SK-N-SH (cell line): ENCODE measurements at regions not wholly inside any gene's neighbourhood (a gene's known extent, or its start where the extent isn't known, plus 50 kb on each side); places are given as distances from the start of the nearest gene placed in this dataset.

Experiments
- CTCF ChIA-PET: fragments of 300-600, 350-600 bp; formaldehyde crosslinking; extraction: SDS; loops from one replicate; lab custom pipeline; 2021; lab: Yijun Ruan, JAX
- POLR2A ChIA-PET: fragments of 350-600 bp; sonication (Branson Sonifier 250); formaldehyde crosslinking; extraction: SDS; loops from one replicate; lab custom pipeline; 2020; ENCODE audit warnings: antibody characterized with exemption, inconsistent platforms; lab: Yijun Ruan, JAX
- DNase-seq: peaks from one replicate; pipeline ENCODE4 v3.0.0; 2012
- H2AFZ ChIP-seq: fragments of 200-600 bp; sonication (generic); 2 replicates; pipeline ENCODE4 v1.8.1; 2016; ENCODE audit warnings: antibody characterized with exemption, mild to moderate bottlenecking, low read depth
- H3F3A ChIP-seq: fragments of 200-600 bp; sonication (generic); replicated peaks from 2 replicates; pipeline ENCODE3; 2016; ENCODE audit warnings: antibody characterized with exemption, mild to moderate bottlenecking; ENCODE audit not compliant: insufficient read depth
- H3K27ac ChIP-seq, 2 experiments: fragments of 200-500 bp in 1 of 2; fragments of 200-600 bp in 1 of 2; sonication (Bioruptor generic) in 1 of 2; sonication (generic), shearing (Covaris generic) in 1 of 2; 2 replicates each; pipeline versions ENCODE4 v1.5.1 to v1.6.1; 2014 to 2016; ENCODE audit warnings: low read depth in 2 of 2, inconsistent platforms in 1 of 2, low read length in 1 of 2, mild to moderate bottlenecking in 1 of 2, mixed read lengths in 1 of 2
- H3K27me3 ChIP-seq: fragments of 200-600 bp; sonication (generic), shearing (Covaris generic); 2 replicates; pipeline ENCODE4 v1.6.1; 2016; ENCODE audit warnings: mixed run types; ENCODE audit not compliant: insufficient read depth
- H3K36me3 ChIP-seq, 2 experiments: fragments of 200-500 bp in 1 of 2; fragments of 200-600 bp in 1 of 2; sonication (Bioruptor generic) in 1 of 2; sonication (generic) in 1 of 2; replicated peaks in 1 of 2; 2 replicates each; pipeline versions ENCODE3 to v1.5.1; 2014 to 2016; ENCODE audit warnings: low read length in 1 of 2, mild to moderate bottlenecking in 1 of 2; ENCODE audit not compliant: insufficient read depth in 2 of 2, control insufficient read depth in 1 of 2
- H3K4me1 ChIP-seq, 2 experiments: fragments of 200-500 bp in 1 of 2; fragments of 200-600 bp in 1 of 2; sonication (Bioruptor generic) in 1 of 2; sonication (generic), shearing (Covaris generic) in 1 of 2; 2 replicates each; pipeline versions ENCODE4 v1.5.1 to v1.6.1; 2014 to 2016; ENCODE audit warnings: low read depth in 1 of 2, low read length in 1 of 2, mixed run types in 1 of 2; ENCODE audit not compliant: insufficient read depth in 2 of 2, control insufficient read depth in 1 of 2
- H3K4me2 ChIP-seq: fragments of 200-600 bp; sonication (generic), shearing (Covaris generic); 2 replicates; pipeline ENCODE4 v1.6.1; 2017; ENCODE audit warnings: mixed run types
- H3K4me3 ChIP-seq, 2 experiments: fragments of 200-500 bp in 1 of 2; fragments of 200-600 bp in 1 of 2; sonication (Bioruptor generic) in 1 of 2; sonication (generic), shearing (Covaris generic) in 1 of 2; 2 replicates each; pipeline versions ENCODE4 v1.5.1 to v1.8.1; 2014 to 2016; ENCODE audit warnings: low read depth in 2 of 2, inconsistent platforms in 1 of 2, low read length in 1 of 2, mild to moderate bottlenecking in 1 of 2, mixed read lengths in 1 of 2, moderate library complexity in 1 of 2
- H3K79me2 ChIP-seq: fragments of 200-600 bp; sonication (generic); 2 replicates; pipeline ENCODE4 v1.8.1; 2017; ENCODE audit warnings: mild to moderate bottlenecking; ENCODE audit not compliant: insufficient read depth
- H3K9ac ChIP-seq: fragments of 200-600 bp; sonication (generic); 2 replicates; pipeline ENCODE4 v1.6.1; 2017; ENCODE audit warnings: mixed run types
- H3K9me2 ChIP-seq: fragments of 200-600 bp; sonication (generic); 2 replicates; pipeline ENCODE4 v1.6.1; 2017; ENCODE audit warnings: mixed run types
- H3K9me3 ChIP-seq: fragments of 200-600 bp; sonication (generic); 2 replicates; pipeline ENCODE4 v1.6.1; 2017; ENCODE audit warnings: mixed run types, mild to moderate bottlenecking, moderate library complexity
- H4K20me1 ChIP-seq: fragments of 200-600 bp; sonication (generic); 2 replicates; pipeline ENCODE4 v1.6.1; 2017; ENCODE audit warnings: mild to moderate bottlenecking, mixed run types; ENCODE audit not compliant: insufficient read depth
- CHD2 ChIP-seq: fragments of 150-350 bp; IDR thresholded peaks from 2 replicates; pipeline ENCODE4 v1.6.1; 2018; ENCODE audit warnings: low read length; ENCODE audit not compliant: partially characterized antibody
- CTCF ChIP-seq: fragments of 200-600 bp; sonication (generic); IDR thresholded peaks from 2 replicates; pipeline ENCODE4 v1.6.1; 2017; ENCODE audit warnings: antibody characterized with exemption, mild to moderate bottlenecking, moderate library complexity
- EZH2phosphoT487 ChIP-seq: fragments of 200-600 bp; sonication (generic); IDR thresholded peaks from 2 replicates; pipeline ENCODE4 v1.6.1; 2017; ENCODE audit warnings: low read depth, mixed run types, mild to moderate bottlenecking, antibody characterized with exemption, moderate library complexity, borderline replicate concordance
- IRF3 ChIP-seq: fragments of 150-350 bp; IDR thresholded peaks from 2 replicates; pipeline ENCODE4 v1.6.1; 2016; ENCODE audit warnings: mild to moderate bottlenecking, low read depth, low read length
- MEF2A ChIP-seq: IDR thresholded peaks from 2 replicates; pipeline ENCODE4 v1.4.0; 2012; ENCODE audit warnings: low read depth, borderline replicate concordance
- MXI1 ChIP-seq: IDR thresholded peaks from 2 replicates; pipeline ENCODE4 v1.6.1; 2012; ENCODE audit warnings: mild to moderate bottlenecking, low read depth, low read length, improper control_type of control experiment
- POLR2AphosphoS5 ChIP-seq: IDR thresholded peaks from 2 replicates; pipeline ENCODE4 v1.6.1; 2012; ENCODE audit warnings: low read depth, low read length
- RAD21 ChIP-seq: IDR thresholded peaks from 2 replicates; pipeline ENCODE4 v1.6.1; 2012; ENCODE audit warnings: mild to moderate bottlenecking, low read length
- RCOR1 ChIP-seq: fragments of 150-350 bp; IDR thresholded peaks from 2 replicates; pipeline ENCODE4 v1.6.1; 2017; ENCODE audit warnings: antibody characterized with exemption, low read length
- RXRA ChIP-seq: IDR thresholded peaks from 2 replicates; pipeline ENCODE4 v1.4.0; 2012; ENCODE audit warnings: low read depth, mild to moderate bottlenecking, borderline replicate concordance
- SIN3A ChIP-seq: IDR thresholded peaks from 2 replicates; pipeline ENCODE4 v1.6.1; 2012; ENCODE audit warnings: low read depth, mild to moderate bottlenecking, low read length, moderate library complexity, borderline replicate concordance
- TAF1 ChIP-seq: IDR thresholded peaks from 2 replicates; pipeline ENCODE4 v1.6.1; 2012; ENCODE audit warnings: low read depth, mild to moderate bottlenecking, low read length, moderate library complexity, borderline replicate concordance
- TEAD4 ChIP-seq: IDR thresholded peaks from 2 replicates; pipeline ENCODE4 v1.4.0; 2012; ENCODE audit warnings: mild to moderate bottlenecking, borderline replicate concordance; ENCODE audit not compliant: insufficient read depth
- USF2 ChIP-seq: fragments of 150-350 bp; IDR thresholded peaks from 2 replicates; pipeline ENCODE4 v1.6.1; 2017; ENCODE audit warnings: antibody characterized with exemption, low read length, low read depth, borderline replicate concordance
- ZBTB33 ChIP-seq: IDR thresholded peaks from 2 replicates; pipeline ENCODE4 v1.4.0; 2012; ENCODE audit warnings: low read depth, borderline replicate concordance
- WGBS: methylation state at CpG from one replicate; pipeline ENCODE4 v1.1.6; 2017; ENCODE audit warnings: low lambda C conversion rate; 5-methylcytosine and 5-hydroxymethylcytosine counted together

GRCh38 chr2:121969166-121969565 lies 213.7 kb downstream of the TSN start:
- CTCF ChIA-PET: interaction anchor here (2.1 to 2.3 kb wide), 2 partner anchors 11 to 158 kb away, joined by 5 to 7 read pairs; no protein-coding TSS in a partner anchor
- Histone ChIP-seq H3K9me2 (no peaks in the 10 kb centered on the region), H3K9ac (no peak overlapping the region), H3F3A (no peaks in the 10 kb centered on the region), H3K4me3 (no peak overlapping the region), H3K36me3 (no peaks in the 10 kb centered on the region), H3K27ac (no peak overlapping the region), H4K20me1 (no peaks in the 10 kb centered on the region), H3K27me3 (no peaks in the 10 kb centered on the region), H3K79me2 (no peaks in the 10 kb centered on the region), H3K9me3 (no peaks in the 10 kb centered on the region), H3K4me1 (peaks cover 5 to 11% of the 10 kb centered on the region in 2 experiments; a peak in 3 of 4 replicates), H3K4me2 (no peak overlapping the region), H2AFZ (no peak overlapping the region)
- TF ChIP-seq SIN3A (no peak), POLR2AphosphoS5 (no peak), TAF1 (no peak), ZBTB33 (no peak)
- WGBS: 35% methylated on average over 5 of the region's 5 CpGs
- no peak for DNase-seq
- POLR2A ChIA-PET: no interaction called here

- H2AFZ ChIP-seq: no peak overlapping the region
- H3K36me3 ChIP-seq: no peaks in the 10 kb centered on the region
- no peaks in the 10 kb centered on the region for H3F3A ChIP-seq
- no peak overlapping the region for H3K27ac ChIP-seq
- no peaks in the 10 kb centered on the region for H3K9me2 ChIP-seq
- no peak for DNase-seq
- H3K9me3 ChIP-seq: no peaks in the 10 kb centered on the region
- no peak overlapping the region for H3K9ac ChIP-seq
- CTCF ChIA-PET: interaction anchor here (0.6 to 2.3 kb wide), 3 partner anchors 12 to 160 kb away, joined by 3 to 7 read pairs (median 5); no protein-coding TSS in a partner anchor
- H3K4me2 ChIP-seq: no peak overlapping the region
- H3K27me3 ChIP-seq: no peaks in the 10 kb centered on the region
- H3K4me1 ChIP-seq: peaks cover 5 to 13% of the 10 kb centered on the region in 2 experiments; a peak in 3 of 4 replicates
- TF ChIP-seq EZH2phosphoT487 (no peak), RCOR1 (no peak), IRF3 (no peak), MXI1 (no peak), RAD21 (no peak), RXRA (no peak), TEAD4 (no peak), MEF2A (no peak), USF2 (no peak), CHD2 (no peak), TAF1 (no peak), CTCF (no peak), POLR2AphosphoS5 (no peak)
- H3K4me3 ChIP-seq: no peak overlapping the region
- no peaks in the 10 kb centered on the region for H3K79me2 ChIP-seq
- POLR2A ChIA-PET: interaction anchor here (0.7 kb wide), 1 partner anchor 241 kb away, joined by 3 read pairs; no protein-coding TSS in a partner anchor
- WGBS: 54% methylated on average over 8 of the region's 8 CpGs
- no peaks in the 10 kb centered on the region for H4K20me1 ChIP-seq
Measured at GRCh38 chr2:121969766-121970639, 214.6 kb downstream of the TSN start.
